Colon (tissue), 2 donors: ENCODE measurements at regions not wholly inside any gene's neighbourhood (a gene's known extent, or its start where the extent isn't known, plus 50 kb on each side); places are given as distances from the start of the nearest gene placed in this dataset.

Experiments
- FAIRE-seq: peaks from 2 replicates; lab custom pipeline; 2012; peaks lifted over from hg19 to GRCh38; lab: Jason Lieb, UNC
- donor health status: control.
- donor health status: control.

DNA sequence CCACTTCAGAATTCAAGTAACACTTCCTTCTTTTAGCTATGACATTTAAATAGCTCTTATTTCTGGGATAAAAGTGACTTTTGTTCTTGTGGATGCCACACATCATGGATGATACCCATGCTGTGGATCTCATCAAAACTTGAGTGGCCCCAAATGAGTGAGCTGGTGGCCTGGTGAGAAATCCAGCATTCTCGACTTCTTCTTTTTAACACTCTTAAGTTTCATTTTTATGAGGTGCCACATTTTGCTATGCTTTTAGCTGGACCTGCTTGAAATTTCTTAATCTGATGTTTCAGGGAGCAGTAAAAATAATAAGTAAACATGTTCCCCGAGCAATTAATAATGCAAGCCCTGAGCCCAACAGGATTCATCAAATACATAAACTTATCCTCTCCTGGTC is 384.8 kb upstream of the MEF2C start:
- FAIRE-seq: no peak

DNA sequence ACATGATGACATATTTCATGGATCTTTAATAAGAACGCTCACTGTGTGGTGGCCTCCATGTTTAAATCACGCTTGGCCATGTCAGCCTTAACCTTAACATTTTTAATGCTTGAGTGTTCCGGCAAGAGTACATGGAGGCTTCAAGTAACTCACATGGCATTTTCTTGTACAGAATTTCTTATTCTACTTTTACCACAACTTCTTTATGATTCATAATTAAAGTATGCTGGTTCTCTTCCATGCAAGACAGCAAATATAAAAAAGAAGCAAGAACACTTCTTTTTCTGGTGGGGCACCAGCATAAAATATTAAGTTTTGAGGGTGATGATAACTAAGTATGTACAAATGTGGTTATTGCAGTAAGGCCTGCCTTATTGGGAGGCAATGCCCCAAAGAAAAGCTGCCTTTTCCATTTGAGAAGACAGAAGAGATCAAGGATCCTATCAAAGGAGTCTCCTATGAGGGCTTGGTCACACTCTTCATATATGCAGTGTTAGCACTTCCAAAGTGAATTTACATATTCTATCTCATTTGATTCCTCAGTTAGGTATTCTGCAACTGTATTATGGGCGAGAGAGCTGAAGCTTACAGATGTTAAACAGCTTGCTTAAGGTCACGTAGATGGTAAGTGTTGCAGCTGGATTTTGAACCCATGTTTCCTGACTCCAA is 382.7 kb upstream of the MEF2C start:
- no peak for FAIRE-seq

DNA sequence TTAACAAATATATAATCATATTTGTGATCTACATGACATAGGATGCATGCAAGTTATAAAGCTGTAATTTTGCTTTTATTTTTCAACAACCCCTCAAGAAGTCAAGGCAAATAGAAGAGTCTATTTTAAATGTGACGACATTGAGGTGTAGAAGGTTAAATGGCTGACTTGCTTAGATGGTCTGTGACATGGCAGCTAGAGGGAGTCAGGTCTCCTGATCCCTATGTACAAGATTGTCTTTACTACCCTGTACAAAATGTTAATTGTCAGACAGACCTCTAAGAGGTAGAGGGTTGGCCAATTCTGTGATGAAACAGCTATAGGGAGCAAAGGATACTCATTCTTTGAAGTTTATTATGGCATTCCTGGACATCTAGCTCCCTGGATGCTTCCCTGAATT is 380.9 kb upstream of the MEF2C start:
- FAIRE-seq: no peak

DNA sequence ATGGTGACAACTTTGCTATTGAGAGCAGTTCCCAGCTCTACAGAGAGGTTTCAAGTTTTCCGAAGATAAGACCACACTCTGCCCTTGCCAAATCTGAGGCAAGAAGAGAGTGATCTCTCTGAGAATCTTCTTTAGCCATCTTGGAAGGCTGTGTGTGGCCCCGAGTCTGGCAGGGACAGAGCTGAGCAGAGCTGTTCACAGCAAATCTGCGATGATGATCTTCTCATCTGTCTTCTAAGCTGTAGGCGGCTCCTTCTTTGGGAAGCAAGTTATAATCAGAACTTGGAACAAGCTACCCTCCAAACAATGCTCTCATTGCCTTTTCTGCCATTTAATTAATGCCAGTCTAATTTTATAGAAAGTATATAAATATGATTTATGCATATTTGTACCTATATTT is 379.0 kb upstream of the MEF2C start:
- no peak for FAIRE-seq

DNA sequence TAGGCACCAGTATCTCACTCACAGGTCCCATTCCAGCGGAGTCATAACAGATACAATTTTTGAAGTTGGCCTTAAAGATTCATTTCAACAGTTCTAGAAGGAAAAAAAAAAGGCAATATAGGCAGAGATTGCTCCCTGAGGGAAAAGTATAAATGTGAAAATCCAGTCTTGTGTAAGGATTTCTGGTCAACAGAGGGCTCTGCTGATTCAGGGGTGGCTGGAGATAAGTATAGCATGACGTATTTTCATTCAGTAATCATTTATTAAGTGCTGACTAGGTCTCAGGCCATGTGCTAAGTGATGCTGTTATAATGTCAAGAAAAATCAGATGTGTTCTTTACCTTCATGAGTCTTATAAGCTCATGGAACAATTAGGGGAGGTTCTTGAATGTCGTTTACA is 377.3 kb upstream of the MEF2C start:
- FAIRE-seq: no peak

DNA sequence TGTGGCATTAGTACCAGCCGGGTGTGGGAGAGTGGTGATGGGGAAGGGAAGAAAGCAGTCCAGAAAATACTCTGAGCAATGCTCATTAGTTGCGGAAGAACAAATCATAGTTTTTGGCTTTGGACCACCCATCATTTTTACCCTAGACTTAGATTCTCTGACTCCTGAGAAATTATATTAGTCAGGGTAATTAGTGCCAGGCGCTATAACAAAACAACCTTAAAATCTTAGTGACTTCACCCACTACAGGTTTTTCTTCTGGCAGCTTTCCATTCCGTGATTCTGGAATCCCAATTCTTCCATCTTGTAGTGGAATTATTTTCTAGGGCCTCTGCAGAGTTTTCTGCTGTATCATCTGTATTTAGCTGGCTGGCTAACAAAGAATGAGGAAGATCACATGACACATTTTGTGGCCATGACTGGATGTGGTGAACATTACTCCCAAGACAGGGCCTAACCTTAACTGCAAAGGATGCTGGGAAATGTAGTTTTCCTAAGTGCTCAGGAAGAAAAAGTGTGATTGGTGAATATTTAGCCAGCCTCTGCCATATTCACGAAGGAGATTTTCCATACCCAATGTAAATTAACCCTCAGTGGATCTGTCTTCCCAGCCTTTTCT is 373.0 kb upstream of the MEF2C start:
- no peak for FAIRE-seq

DNA sequence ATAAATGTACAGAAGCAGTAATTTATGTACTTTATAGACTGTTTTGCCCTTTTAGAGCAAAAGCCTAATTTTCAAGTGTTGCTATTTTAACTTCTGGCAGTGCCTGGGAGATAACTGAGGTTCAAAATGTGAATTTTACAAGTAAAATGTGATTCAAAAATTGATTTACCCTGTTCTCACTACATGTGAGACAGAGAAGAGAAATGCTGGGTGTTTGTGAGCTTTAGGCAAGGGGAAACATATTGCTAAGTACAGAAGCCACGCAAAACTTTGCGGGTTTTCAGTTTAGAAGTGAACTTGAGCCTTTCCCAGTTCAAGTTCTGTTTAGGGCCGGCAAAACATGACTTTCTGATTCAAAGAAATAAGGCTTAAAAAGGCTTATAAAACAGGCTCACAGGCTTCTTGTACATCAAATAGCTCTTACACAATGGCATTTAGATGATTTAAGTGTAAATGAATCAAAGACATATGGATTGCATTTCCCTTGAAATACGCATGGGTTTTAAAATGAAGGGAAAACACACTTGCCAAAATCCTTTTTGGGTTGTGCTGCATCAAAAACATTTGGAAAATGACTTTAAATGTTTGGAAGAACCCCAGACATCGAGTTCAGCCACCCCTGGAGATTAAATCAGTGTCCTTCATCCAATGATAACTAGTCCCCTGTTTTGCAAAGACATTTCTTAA is 370.8 kb upstream of the MEF2C start:
- FAIRE-seq: no peak

DNA sequence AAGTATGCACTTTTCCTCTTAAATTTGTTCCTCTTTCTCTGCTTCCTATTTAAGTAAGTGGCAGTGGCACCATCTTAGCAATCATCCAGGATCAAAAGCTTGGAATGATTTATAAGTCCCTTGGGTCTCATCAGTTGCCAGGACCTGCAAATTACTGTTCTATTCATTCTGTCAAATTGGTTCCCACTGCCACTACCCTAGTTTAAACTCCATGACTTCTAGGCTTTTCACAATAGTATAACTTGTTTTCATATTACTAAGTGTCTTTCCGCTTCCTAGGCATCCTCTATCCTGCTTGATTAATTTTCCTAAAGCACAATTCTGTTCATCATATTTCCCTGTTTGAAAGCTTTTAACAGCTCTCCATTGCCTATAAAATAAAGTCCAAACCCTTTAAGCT is 363.9 kb upstream of the MEF2C start:
- no peak for FAIRE-seq

DNA sequence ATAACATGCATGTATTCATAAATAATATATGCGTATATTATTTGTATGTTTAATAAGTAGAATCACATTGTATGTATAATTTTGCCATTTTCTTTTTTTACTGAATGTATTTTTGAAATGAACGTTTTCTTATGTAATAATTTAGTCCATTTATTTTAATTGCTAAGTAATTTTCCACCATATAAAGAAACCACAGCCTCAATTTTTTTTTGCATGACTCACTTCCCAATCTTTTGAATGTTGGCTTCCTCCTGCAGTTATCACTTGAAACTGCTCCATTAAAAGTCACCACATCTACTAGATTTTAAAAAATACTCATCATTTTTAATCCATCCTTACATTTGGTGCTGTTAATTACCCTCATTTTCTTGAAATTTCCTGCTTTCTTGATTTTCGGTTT is 363.3 kb upstream of the MEF2C start:
- peak; percentile 33 for FAIRE-seq

DNA sequence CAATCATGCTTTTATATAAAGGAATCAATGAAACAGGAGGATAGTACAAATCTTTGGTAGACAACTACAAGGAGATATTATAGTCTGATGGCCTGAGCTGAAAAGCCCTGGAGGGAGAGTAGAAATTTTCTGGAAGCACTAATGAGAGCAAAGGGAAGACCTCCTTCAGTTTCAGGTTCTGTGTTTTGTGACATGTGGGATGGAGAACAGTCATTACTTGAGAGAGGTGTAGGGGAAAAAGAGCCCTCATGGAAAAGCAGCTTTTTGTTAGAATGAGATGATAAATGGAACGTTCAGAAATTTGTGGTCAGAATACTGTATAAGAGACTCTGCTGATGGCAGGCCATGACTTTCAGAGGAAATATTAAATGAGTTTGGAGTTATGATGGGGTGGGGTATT is 360.6 kb upstream of the MEF2C start:
- FAIRE-seq: no peak

DNA sequence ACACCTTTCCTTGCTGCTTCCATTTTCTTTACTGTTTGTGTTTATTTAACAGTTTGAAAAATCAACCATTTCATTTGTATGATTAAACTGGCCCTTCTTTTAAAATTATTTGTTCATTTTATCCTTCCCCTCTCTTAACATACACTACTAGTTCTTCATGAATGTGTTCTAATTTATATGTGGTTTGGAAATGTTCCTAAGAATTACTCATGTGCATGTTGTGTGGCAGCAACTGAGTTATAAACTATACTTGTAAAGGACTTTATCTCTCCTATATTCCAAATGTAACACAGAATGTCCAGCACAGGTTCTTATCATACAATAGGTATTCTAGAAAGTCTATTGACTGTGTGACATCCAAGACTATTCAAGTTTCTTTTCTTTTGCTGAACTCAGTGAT is 358.2 kb upstream of the MEF2C start:
- FAIRE-seq: no peak

DNA sequence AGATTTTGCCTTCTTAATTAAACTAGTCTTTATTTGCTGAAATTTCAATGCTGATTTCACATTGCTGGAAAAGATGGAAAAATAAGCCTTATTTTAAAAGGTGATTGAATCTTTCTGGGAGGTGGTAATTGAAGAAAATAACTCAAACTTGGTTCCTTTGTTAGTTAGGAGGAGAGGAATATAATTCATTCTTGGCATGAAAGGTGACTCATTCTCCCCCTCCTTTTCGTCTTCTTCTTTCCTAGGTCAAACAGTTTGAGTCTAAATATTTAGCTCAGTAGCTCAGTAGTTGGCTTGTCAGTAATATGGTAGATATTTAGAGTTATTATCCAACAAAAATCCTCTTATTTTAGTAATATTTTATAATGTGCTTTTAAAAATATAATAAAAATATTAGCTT is 353.9 kb upstream of the MEF2C start:
- FAIRE-seq: no peak

DNA sequence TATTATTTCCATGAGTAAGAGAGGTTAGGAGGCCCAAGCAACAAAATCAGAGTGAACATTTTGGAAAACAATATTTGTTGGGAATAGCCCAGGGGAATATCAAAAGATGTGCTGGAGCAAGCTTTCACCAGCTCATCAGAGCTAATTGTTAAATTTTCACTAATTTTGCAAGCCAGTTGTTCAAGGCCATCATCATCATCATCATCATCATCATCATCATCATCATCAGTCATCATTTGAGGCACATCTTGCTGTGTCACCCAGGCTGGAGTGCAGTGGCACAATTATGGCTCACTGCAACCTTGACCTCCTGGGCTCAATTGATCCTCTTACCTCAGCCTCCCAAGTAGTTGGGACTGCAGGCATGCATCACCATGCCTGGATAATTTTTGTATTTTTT is 350.5 kb upstream of the MEF2C start:
- FAIRE-seq: no peak

DNA sequence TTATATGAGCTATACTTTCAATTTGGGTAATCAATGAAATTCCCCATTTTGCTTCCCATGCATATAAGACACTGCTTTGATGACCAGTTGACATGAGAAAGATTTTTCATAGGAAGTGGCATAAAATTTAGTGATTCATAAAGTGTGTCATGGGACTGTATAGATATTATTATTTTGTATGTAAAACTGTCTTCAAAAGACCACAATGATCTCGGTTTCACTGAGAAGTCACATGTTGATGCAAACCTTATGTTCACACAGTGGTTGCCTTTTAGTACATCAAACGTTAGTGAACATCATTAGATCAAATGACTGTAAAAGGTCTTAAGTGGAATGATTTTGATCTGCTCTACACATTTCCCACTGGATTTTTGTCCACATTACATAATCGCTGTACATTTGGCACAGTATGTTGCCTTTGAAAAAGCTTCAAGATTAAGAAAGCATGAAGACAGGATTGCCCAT is 349.2 kb upstream of the MEF2C start:
- no peak for FAIRE-seq

DNA sequence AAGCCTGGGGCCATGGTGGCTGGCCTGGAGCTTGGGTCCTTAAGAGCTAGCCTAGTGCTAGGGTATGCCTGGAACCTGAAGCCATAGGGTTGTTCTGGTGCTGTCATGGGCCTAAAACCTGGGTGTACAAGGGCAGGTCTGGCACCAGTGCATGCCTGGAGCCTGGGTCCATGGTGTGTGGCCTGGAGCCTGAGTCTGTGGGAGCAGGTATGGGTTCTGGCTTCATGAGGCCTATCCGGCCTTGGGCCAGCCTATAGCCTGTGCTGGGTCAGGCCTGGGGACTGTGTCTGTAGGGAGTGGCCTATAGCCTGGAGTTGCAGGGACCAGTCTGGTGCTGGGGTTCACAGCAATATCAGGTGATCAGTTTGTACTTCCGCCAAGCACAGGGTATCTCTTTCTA is 347.2 kb upstream of the MEF2C start:
- no peak for FAIRE-seq

DNA sequence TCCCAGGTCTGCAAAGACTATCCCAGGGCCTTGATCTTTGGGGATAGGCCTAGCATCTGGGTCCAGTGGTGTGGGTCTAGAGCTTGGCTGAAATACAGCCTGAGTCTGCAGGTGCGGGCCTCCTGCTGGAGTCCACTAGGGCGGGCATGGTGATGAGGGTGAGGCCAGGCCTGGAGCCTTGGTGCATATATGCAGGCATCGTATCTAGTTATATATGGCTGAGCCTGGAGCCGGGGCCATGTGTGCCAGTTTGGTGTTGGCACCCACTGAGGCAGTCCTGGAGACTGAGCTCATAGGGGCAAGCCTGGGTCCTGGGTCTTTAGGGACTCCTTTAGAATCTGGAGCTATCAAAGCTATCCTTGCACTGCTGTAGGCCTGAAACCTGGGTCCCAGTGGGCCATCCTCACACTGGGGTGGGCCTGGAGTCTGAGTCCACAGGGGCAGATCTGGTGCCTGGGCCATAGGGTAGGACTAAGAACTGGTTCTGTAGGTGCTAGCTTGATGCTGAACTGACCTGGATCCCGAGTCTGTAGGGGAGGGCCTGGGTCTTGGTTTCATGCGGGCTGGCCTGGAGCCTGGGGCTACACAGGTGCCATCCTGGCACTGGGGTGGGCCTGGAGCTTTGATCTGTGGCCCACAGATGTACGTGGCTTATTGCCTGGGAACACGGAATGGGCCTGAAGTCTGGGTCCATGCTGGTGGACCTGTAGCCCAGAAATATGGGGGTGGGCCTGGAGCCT is 346.5 kb upstream of the MEF2C start:
- no peak for FAIRE-seq

DNA sequence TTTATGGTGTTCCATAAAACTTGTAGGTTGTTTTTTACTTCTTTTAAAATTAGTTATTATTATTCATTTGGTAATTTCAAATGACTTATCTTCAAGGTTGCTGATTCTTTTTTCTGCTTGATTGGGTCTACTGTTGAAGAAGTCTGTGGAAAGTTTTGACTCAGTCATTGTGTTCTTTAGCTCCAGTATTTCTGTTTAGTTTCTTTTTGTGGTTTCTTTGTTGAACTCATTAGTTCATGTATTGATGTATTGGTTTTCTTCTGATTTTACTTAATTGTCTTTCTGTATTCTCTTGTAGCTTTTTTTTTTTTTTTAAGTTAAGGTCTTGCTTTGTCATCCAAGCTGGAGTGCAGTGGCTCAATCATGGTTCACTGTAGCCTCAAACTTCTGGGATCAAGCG is 345.4 kb upstream of the MEF2C start:
- no peak for FAIRE-seq

DNA sequence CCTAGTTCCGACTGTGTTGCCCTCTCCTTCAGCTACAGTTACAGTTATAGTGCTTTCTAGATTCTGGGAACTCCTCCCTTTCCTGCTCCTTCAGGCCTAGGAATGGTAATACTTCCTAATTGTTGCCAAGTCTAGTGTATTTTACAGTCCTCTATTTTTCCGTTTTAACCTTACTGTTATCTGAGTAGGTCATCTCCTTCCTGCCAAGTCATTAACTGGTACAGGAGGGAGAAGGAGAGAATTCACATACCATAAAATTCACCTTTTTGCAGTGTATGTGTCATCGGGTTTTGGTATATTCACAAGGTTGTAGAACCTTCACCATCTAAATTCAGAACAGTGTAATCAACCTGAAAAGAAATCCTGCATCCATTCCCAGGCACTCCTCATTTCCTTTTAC is 335.4 kb upstream of the MEF2C start:
- no peak for FAIRE-seq

DNA sequence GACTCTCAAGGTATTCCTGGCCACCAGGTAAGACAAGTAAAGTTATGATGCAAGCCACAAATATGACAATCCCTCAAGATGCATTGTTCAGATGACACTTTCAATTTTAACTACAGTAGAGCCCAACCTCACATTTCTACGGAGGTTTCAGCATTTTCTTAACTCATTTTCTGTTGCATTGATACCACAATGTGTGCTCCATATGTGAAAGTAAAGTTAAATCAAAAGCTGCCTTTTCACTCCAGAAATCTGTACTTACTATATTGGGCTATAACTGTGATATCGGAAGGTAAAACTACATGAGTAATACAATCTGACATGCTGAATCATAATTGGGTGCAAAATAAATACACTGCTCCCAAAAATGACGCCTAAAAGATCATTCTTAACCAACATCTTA is 333.6 kb upstream of the MEF2C start:
- FAIRE-seq: no peak

DNA sequence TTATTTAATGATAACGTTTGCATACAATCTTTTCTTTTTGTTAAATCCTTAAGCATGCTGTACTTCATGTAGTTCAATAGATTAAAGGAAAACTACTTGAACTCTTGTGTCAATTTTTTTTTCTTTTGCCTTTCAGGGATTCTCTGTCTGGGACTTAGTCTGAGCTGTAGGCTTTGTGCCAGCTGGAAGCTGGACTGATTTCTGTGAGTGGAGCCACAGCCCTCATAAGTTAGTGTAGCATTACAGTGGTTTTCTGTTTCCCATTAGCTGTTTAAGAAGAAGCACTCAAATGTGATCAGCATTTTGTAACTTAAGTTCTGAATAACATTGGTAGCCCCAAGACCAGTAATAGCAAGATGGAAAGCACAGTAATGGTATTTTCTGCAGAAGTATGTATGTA is 330.6 kb upstream of the MEF2C start:
- no peak for FAIRE-seq

DNA sequence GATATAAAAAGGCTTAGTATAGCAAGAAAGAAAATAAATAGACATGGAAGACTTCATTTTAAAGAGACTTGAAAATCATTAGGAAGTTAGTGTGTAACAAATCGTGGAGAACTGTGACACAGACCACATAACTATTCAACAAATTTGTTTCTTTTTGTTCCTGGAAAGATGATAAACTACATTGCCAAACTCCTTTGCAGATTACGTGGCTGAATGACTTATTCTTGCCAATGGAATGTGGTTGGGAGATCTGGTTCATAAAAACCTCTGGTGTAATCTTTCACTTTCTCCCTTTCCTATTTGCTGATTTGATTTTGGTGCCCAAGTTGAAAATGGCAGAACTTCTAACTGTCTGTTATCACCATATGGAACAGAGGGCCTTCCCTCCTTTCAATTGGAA is 328.9 kb upstream of the MEF2C start:
- no peak for FAIRE-seq

DNA sequence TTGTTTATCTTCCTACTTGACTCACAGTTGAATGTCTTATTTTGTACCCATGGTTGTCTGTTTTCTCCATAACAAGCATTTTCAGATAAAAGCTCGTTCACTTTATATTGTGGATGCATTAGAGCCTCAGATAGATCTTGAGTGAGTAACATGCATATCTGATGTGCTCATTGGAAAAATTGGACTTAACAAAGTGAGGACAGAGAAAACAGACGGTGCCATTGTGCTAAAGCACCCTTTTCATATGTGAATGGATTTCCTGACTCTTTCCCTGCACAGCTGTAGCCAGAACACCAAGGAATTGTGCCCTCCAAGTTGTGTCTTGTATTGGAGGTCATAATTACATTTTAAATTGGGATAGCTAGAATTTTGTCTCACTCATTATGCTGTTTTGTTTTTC is 325.8 kb upstream of the MEF2C start:
- FAIRE-seq: no peak

DNA sequence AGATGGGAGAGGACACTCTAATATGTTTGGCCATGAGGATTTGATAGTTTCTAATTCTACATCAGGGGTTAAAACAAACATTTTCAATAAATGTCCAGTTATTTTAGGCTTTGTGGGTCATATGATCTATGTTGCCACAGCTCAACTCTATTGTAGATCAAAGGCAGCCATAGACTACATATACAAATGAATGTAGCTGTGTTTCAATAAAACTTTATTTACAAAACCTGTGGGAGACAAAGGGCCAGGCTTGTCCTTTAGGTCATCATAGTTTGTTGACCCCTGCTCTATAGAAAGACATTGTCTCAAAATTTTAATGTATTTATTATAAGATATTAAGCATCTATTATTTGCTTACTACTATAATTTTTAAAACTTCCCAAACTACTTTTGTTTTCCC is 325.4 kb upstream of the MEF2C start:
- no peak for FAIRE-seq
